CD4-positive, alpha-beta T cell treated with Interferon gamma for 1 hour (primary cell): ENCODE measurements at regions not wholly inside any gene's neighbourhood (a gene's known extent, or its start where the extent isn't known, plus 50 kb on each side); places are given as distances from the start of the nearest gene placed in this dataset.

Experiments used
- DNase-seq: peaks from one replicate; pipeline ENCODE4 v3.0.0-alpha.2; 2020

GRCh38 chr1:112779665-112780526 lies 64.8 kb upstream of the PPM1J start:
- DNase-seq: no peak

GRCh38 chr1:112778137-112778536 lies 63.0 kb upstream of the PPM1J start:
- no peak for DNase-seq

- no peak for DNase-seq
These were observed 61.6 kb upstream of the PPM1J start for GRCh38 chr1:112776688-112777087.

- no peak for DNase-seq
These were observed 57.6 kb upstream of the PPM1J start for GRCh38 chr1:112772781-112773180.

- DNase-seq: no peak
These were observed 55.6 kb upstream of the PPM1J start for GRCh38 chr1:112770724-112771123.

GRCh38 chr1:112769611-112770010 lies 54.5 kb upstream of the PPM1J start:
- DNase-seq: no peak

- DNase-seq: no peak
These were observed 52.5 kb upstream of the PPM1J start for GRCh38 chr1:112767646-112768045.
